SK-N-SH treated with all-trans-retinoic acid at 6 μM for 48 hours (cell line): ENCODE measurements at regions not wholly inside any gene's neighbourhood (a gene's known extent, or its start where the extent isn't known, plus 50 kb on each side); places are given as distances from the start of the nearest gene placed in this dataset.

ENCODE experiments used
- ARNTL ChIP-seq: fragments of 450-650 bp; formaldehyde crosslinking; IDR thresholded peaks from 2 replicates; pipeline ENCODE4 v1.5.0; 2020; ENCODE audit warnings: low read depth, mild to moderate bottlenecking, moderate library complexity, borderline replicate concordance
- CREB5 ChIP-seq: fragments of 250-450 bp; sonication (Bioruptor Pico); IDR thresholded peaks from 2 replicates; pipeline ENCODE4 v1.5.1; 2020; ENCODE audit warnings: low read depth, mild to moderate bottlenecking, moderate library complexity
- RARB ChIP-seq: fragments of 250-450 bp; sonication (Bioruptor Pico); IDR thresholded peaks from 2 replicates; pipeline ENCODE4 v1.8.0; 2021; ENCODE audit warnings: mild to moderate bottlenecking, moderate library complexity
- TCF4 ChIP-seq: fragments of 250-450 bp; sonication (Bioruptor Pico); IDR thresholded peaks from 2 replicates; pipeline ENCODE4 v1.8.0; 2021; ENCODE audit warnings: mild to moderate bottlenecking, moderate library complexity, borderline replicate concordance
- ZC3H10 ChIP-seq: fragments of 250-450 bp; sonication (Bioruptor Pico); IDR thresholded peaks from 2 replicates; pipeline ENCODE4 v1.5.1; 2021; ENCODE audit warnings: mild to moderate bottlenecking, moderate library complexity
- ZFP3 ChIP-seq: fragments of 250-450 bp; sonication (Bioruptor Pico); IDR thresholded peaks from 2 replicates; pipeline ENCODE4 v1.5.0; 2020; ENCODE audit warnings: mild to moderate bottlenecking, moderate library complexity
- ZFP30 ChIP-seq: fragments of 450-650 bp; formaldehyde crosslinking; IDR thresholded peaks from 2 replicates; pipeline ENCODE4 v1.5.0; 2022; ENCODE audit warnings: mild to moderate bottlenecking, moderate library complexity
- ZNF8 ChIP-seq: fragments of 450-650 bp; formaldehyde crosslinking; IDR thresholded peaks from 2 replicates; pipeline ENCODE4 v1.5.0; 2020; ENCODE audit warnings: mild to moderate bottlenecking, moderate library complexity
- TF ChIP-seq, protein P1 (sequence below): fragments of 250-450 bp; sonication (Bioruptor Pico); IDR thresholded peaks from 2 replicates; pipeline ENCODE4 v1.8.0; 2020; ENCODE audit warnings: mild to moderate bottlenecking, moderate library complexity, borderline replicate concordance

GRCh38 chr6:122026582-122027369 lies 372.7 kb upstream of the HSF2 start:
- TF ChIP-seq RARB: no peak
- TF ChIP-seq TCF4 (CRISPR knock-in tag): no peak
- TF ChIP-seq ARNTL (CRISPR knock-in tag): no peak
- no peak for TF ChIP-seq ZNF8 (CRISPR knock-in tag)
- TF ChIP-seq, protein P1, sequence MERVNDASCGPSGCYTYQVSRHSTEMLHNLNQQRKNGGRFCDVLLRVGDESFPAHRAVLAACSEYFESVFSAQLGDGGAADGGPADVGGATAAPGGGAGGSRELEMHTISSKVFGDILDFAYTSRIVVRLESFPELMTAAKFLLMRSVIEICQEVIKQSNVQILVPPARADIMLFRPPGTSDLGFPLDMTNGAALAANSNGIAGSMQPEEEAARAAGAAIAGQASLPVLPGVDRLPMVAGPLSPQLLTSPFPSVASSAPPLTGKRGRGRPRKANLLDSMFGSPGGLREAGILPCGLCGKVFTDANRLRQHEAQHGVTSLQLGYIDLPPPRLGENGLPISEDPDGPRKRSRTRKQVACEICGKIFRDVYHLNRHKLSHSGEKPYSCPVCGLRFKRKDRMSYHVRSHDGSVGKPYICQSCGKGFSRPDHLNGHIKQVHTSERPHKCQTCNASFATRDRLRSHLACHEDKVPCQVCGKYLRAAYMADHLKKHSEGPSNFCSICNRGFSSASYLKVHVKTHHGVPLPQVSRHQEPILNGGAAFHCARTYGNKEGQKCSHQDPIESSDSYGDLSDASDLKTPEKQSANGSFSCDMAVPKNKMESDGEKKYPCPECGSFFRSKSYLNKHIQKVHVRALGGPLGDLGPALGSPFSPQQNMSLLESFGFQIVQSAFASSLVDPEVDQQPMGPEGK: no peak
- TF ChIP-seq ZFP30 (CRISPR knock-in tag): no peak
- TF ChIP-seq ZC3H10: no peak
- no peak for TF ChIP-seq ZFP3 (CRISPR knock-in tag)
- no peak for TF ChIP-seq CREB5 (CRISPR knock-in tag)
